IPS-20b (cell line): ENCODE measurements at regions not wholly inside any gene's neighbourhood (a gene's known extent, or its start where the extent isn't known, plus 50 kb on each side); places are given as distances from the start of the nearest gene placed in this dataset.

ENCODE experiments used
- H3K27ac ChIP-seq: one replicate; pipeline ENCODE4 v1.5.1; 2013; ENCODE audit warnings: low read length
- H3K27me3 ChIP-seq: 2 replicates; pipeline ENCODE4 v1.6.1; 2013; ENCODE audit warnings: mild to moderate bottlenecking, low read length, inconsistent platforms; ENCODE audit not compliant: insufficient read depth
- H3K36me3 ChIP-seq: 2 replicates; pipeline ENCODE4 v1.6.1; 2013; ENCODE audit warnings: low read depth, mild to moderate bottlenecking, inconsistent platforms, low read length, moderate library complexity; ENCODE audit not compliant: insufficient read depth
- H3K4me1 ChIP-seq: 2 replicates; pipeline ENCODE4 v1.6.1; 2013; ENCODE audit warnings: mild to moderate bottlenecking, control low read depth, inconsistent platforms, low read length, moderate library complexity; ENCODE audit not compliant: insufficient read depth
- H3K4me3 ChIP-seq: 2 replicates; pipeline ENCODE4 v1.5.1; 2013; ENCODE audit warnings: mild to moderate bottlenecking, low read length, inconsistent platforms
- H3K9ac ChIP-seq: 2 replicates; pipeline ENCODE4 v1.6.1; 2013; ENCODE audit warnings: low read depth, mild to moderate bottlenecking, inconsistent platforms, low read length, moderate library complexity
- H3K9me3 ChIP-seq: 2 replicates; pipeline ENCODE4 v1.6.1; 2013; ENCODE audit warnings: mild to moderate bottlenecking, low read depth, low read length, inconsistent platforms; ENCODE audit not compliant: insufficient read depth

- Histone ChIP-seq H3K36me3 (no peaks in the 10 kb centered on the region), H3K9ac (no peak overlapping the region), H3K27me3 (no peaks in the 10 kb centered on the region), H3K9me3 (no peaks in the 10 kb centered on the region), H3K4me1 (no peaks in the 10 kb centered on the region), H3K27ac (no peak overlapping the region), H3K4me3 (no peak overlapping the region)
Measured at GRCh38 chr6:66344796-66345195, 637.8 kb upstream of the EYS start.

- no peak overlapping the region for H3K4me3 ChIP-seq
- no peaks in the 10 kb centered on the region for H3K9me3 ChIP-seq
- no peaks in the 10 kb centered on the region for H3K27me3 ChIP-seq
- no peak overlapping the region for H3K9ac ChIP-seq
- H3K36me3 ChIP-seq: no peaks in the 10 kb centered on the region
- no peak overlapping the region for H3K27ac ChIP-seq
- H3K4me1 ChIP-seq: no peaks in the 10 kb centered on the region
Measured at GRCh38 chr6:66340736-66341135, 633.7 kb upstream of the EYS start.

GRCh38 chr6:66336176-66336575 lies 629.1 kb upstream of the EYS start:
- Histone ChIP-seq H3K9me3 (no peaks in the 10 kb centered on the region), H3K27me3 (no peaks in the 10 kb centered on the region), H3K27ac (no peak overlapping the region), H3K4me3 (no peak overlapping the region), H3K36me3 (no peaks in the 10 kb centered on the region), H3K9ac (no peak overlapping the region), H3K4me1 (no peaks in the 10 kb centered on the region)

- no peak overlapping the region for H3K27ac ChIP-seq
- H3K36me3 ChIP-seq: no peaks in the 10 kb centered on the region
- no peaks in the 10 kb centered on the region for H3K27me3 ChIP-seq
- no peaks in the 10 kb centered on the region for H3K4me1 ChIP-seq
- no peak overlapping the region for H3K4me3 ChIP-seq
- no peak overlapping the region for H3K9ac ChIP-seq
- no peaks in the 10 kb centered on the region for H3K9me3 ChIP-seq
Measured at GRCh38 chr6:66328200-66328599, 621.2 kb upstream of the EYS start.

- no peaks in the 10 kb centered on the region for H3K36me3 ChIP-seq
- H3K27me3 ChIP-seq: no peaks in the 10 kb centered on the region
- H3K9ac ChIP-seq: no peak overlapping the region
- H3K4me3 ChIP-seq: no peak overlapping the region
- no peak overlapping the region for H3K27ac ChIP-seq
- H3K9me3 ChIP-seq: no peaks in the 10 kb centered on the region
- no peaks in the 10 kb centered on the region for H3K4me1 ChIP-seq
Measured at GRCh38 chr6:66326228-66326627, 619.2 kb upstream of the EYS start.

GRCh38 chr6:66321017-66321416 lies 614.0 kb upstream of the EYS start:
- H3K27ac ChIP-seq: no peak overlapping the region
- H3K27me3 ChIP-seq: no peaks in the 10 kb centered on the region
- no peak overlapping the region for H3K9ac ChIP-seq
- H3K36me3 ChIP-seq: no peaks in the 10 kb centered on the region
- no peaks in the 10 kb centered on the region for H3K9me3 ChIP-seq
- H3K4me3 ChIP-seq: no peak overlapping the region
- no peaks in the 10 kb centered on the region for H3K4me1 ChIP-seq

- H3K27ac ChIP-seq: no peak overlapping the region
- H3K36me3 ChIP-seq: no peaks in the 10 kb centered on the region
- H3K27me3 ChIP-seq: no peaks in the 10 kb centered on the region
- H3K9ac ChIP-seq: no peak overlapping the region
- no peaks in the 10 kb centered on the region for H3K4me1 ChIP-seq
- peaks cover 25% of the 10 kb centered on the region; the same call in 1 of the 2 replicates for H3K9me3 ChIP-seq
- no peak overlapping the region for H3K4me3 ChIP-seq
Measured at GRCh38 chr6:66307490-66307889, 600.5 kb upstream of the EYS start.

- H3K36me3 ChIP-seq: no peaks in the 10 kb centered on the region
- H3K9ac ChIP-seq: no peak overlapping the region
- H3K4me1 ChIP-seq: peaks cover 12% of the 10 kb centered on the region; the same call in 1 of the 2 replicates
- no peak overlapping the region for H3K4me3 ChIP-seq
- no peaks in the 10 kb centered on the region for H3K9me3 ChIP-seq
- no peaks in the 10 kb centered on the region for H3K27me3 ChIP-seq
- H3K27ac ChIP-seq: no peak overlapping the region
Measured at GRCh38 chr6:66291905-66292304, 584.9 kb upstream of the EYS start.

- Histone ChIP-seq H3K27me3 (no peaks in the 10 kb centered on the region), H3K4me3 (no peak overlapping the region), H3K36me3 (no peaks in the 10 kb centered on the region), H3K27ac (no peak overlapping the region), H3K9ac (no peak overlapping the region), H3K4me1 (peaks cover 12% of the 10 kb centered on the region; the same call in 1 of the 2 replicates), H3K9me3 (no peaks in the 10 kb centered on the region)
Measured at GRCh38 chr6:66289889-66290288, 582.9 kb upstream of the EYS start.

- Histone ChIP-seq H3K4me3 (no peak overlapping the region), H3K36me3 (no peaks in the 10 kb centered on the region), H3K27me3 (no peaks in the 10 kb centered on the region), H3K9ac (no peak overlapping the region), H3K4me1 (no peaks in the 10 kb centered on the region), H3K27ac (no peak overlapping the region), H3K9me3 (no peaks in the 10 kb centered on the region)
Measured at GRCh38 chr6:66278115-66278514, 571.1 kb upstream of the EYS start.

- no peak overlapping the region for H3K4me3 ChIP-seq
- H3K4me1 ChIP-seq: no peaks in the 10 kb centered on the region
- no peaks in the 10 kb centered on the region for H3K9me3 ChIP-seq
- H3K27ac ChIP-seq: no peak overlapping the region
- no peaks in the 10 kb centered on the region for H3K36me3 ChIP-seq
- no peaks in the 10 kb centered on the region for H3K27me3 ChIP-seq
- H3K9ac ChIP-seq: no peak overlapping the region
Measured at GRCh38 chr6:66277400-66277799, 570.4 kb upstream of the EYS start.

- Histone ChIP-seq H3K9ac (no peak overlapping the region), H3K4me1 (no peaks in the 10 kb centered on the region), H3K9me3 (no peaks in the 10 kb centered on the region), H3K36me3 (no peaks in the 10 kb centered on the region), H3K27me3 (no peaks in the 10 kb centered on the region), H3K4me3 (no peak overlapping the region), H3K27ac (no peak overlapping the region)
Measured at GRCh38 chr6:66265737-66266136, 558.7 kb upstream of the EYS start.

- no peaks in the 10 kb centered on the region for H3K36me3 ChIP-seq
- H3K27me3 ChIP-seq: no peaks in the 10 kb centered on the region
- H3K9ac ChIP-seq: no peak overlapping the region
- peaks cover 4% of the 10 kb centered on the region; the same call in 1 of the 2 replicates for H3K9me3 ChIP-seq
- H3K4me1 ChIP-seq: no peaks in the 10 kb centered on the region
- no peak overlapping the region for H3K4me3 ChIP-seq
- no peak overlapping the region for H3K27ac ChIP-seq
Measured at GRCh38 chr6:66264376-66264775, 557.4 kb upstream of the EYS start.
